ENCODE measurements at regions not wholly inside any gene's neighbourhood (a gene's known extent, or its start where the extent isn't known, plus 50 kb on each side); places are given as distances from the start of the nearest gene placed in this dataset.

- Histone ChIP-seq H3K14ac (replicated peaks; ENCODE audit: low read depth, low read length) (no peak overlapping the region), H3K36me3 (ENCODE audit: control insufficient read depth, insufficient read depth, low read length) (no peaks in the 10 kb centered on the region), H4K91ac (ENCODE audit: insufficient read depth, low read depth, low read length) (no peak overlapping the region), H3K4me2 (ENCODE audit: low read depth, low read length) (no peak overlapping the region), H3K27ac (ENCODE audit: insufficient read depth, low read length) (no peak overlapping the region), H3K56ac (ENCODE audit: extremely low read depth, insufficient read depth, low read length) (no peak overlapping the region), H2AK9ac (replicated peaks; ENCODE audit: low read depth, low read length, poor library complexity) (no peak overlapping the region), H4K8ac (ENCODE audit: low read depth in 2 of 2, low read length in 2 of 2) (no peak overlapping the region), H3K4me3 (ENCODE audit: insufficient read depth, low read depth, low read length) (no peak overlapping the region), H2BK20ac (ENCODE audit: low read depth, low read length) (no peak overlapping the region), H3K9ac (ENCODE audit: low read depth, low read length) (no peak overlapping the region), H3K4me1 (ENCODE audit: control insufficient read depth, insufficient read depth, low read length) (peaks cover 2% of the 10 kb centered on the region; the same call in 1 of the 2 replicates), H3K4ac (ENCODE audit: low read depth, low read length) (no peak overlapping the region), H3K27me3 (ENCODE audit: control insufficient read depth, insufficient read depth, low read length) (no peaks in the 10 kb centered on the region), H3K79me1 (ENCODE audit: low read depth in 1 of 2, low read length in 2 of 2) (no peaks in the 10 kb centered on the region), H2BK5ac (ENCODE audit: low read depth, low read length, poor library complexity, severe bottlenecking) (no peak overlapping the region), H2BK15ac (ENCODE audit: low read depth, low read length) (no peak overlapping the region), H2AK5ac (ENCODE audit: low read depth, low read length) (no peak overlapping the region), H3K18ac (ENCODE audit: low read depth, low read length) (no peak overlapping the region; the same call in 1 of the 2 replicates), H2AFZ (replicated peaks; ENCODE audit: low read length, poor library complexity) (no peak overlapping the region), H4K20me1 (ENCODE audit: insufficient read depth, low read length) (no peaks in the 10 kb centered on the region), H3K9me1 (ENCODE audit: insufficient read depth, low read length) (no peaks in the 10 kb centered on the region), H3K9me3 (ENCODE audit: control insufficient read depth, insufficient read depth, low read length) (no peaks in the 10 kb centered on the region), H3K23ac (ENCODE audit: low read depth, low read length) (no peak overlapping the region), H4K5ac (ENCODE audit: low read depth, low read length) (no peak overlapping the region), H2BK120ac (ENCODE audit: low read depth, low read length) (no peak overlapping the region)
- 0% methylated on average over 1 of the region's 5 CpGs; no CpG with 5 or more reads in 1 of the 2 experiments for WGBS, 2 experiments (ENCODE audit: extremely low coverage in 2 of 2, insufficient read length in 1 of 2)
- intact Hi-C loops (cut with micrococcal nuclease) (loop anchor here (5.0 kb wide), 1 partner anchor 35 kb away; no protein-coding TSS in a partner anchor), in situ Hi-C loops (cut with MboI; ENCODE audit: low sequenced_read_pairs) (no loop called here), dilution Hi-C loops (cut with HindIII; ENCODE audit: low sequenced_read_pairs, unreplicated experiment) (no loop called here)
- TF ChIP-seq MAFK (IDR thresholded peaks at IDR 0.05; ENCODE audit: low read depth, low read length) = no peak
- TF ChIP-seq CEBPB (IDR thresholded peaks at IDR 0.05; ENCODE audit: low read depth, low read length) = 0 out of 2 replicates have a peak, but pooled peaks have one; percentile 3
- TF ChIP-seq CHD1 (IDR thresholded peaks at IDR 0.05; ENCODE audit: low read depth, low read length) = no peak
- no TSS peak for BruUV-seq (replicated peaks)
- DNase-seq = peak; percentile 31
- ATAC-seq (ENCODE audit: low read depth) = no peak
- ChIA-PET POLR2A (ENCODE audit: unreplicated experiment) (no interaction called here), CTCF (interaction anchor here (0.6 kb wide), 1 partner anchor 379 kb away, joined by 5 read pairs; no protein-coding TSS in a partner anchor)
These were observed 343.2 kb downstream of the ACTL7B start for GRCh38 chr9:108512426-108513173.
